Upper lobe of left lung (tissue), 4 donors: ENCODE measurements at regions not wholly inside any gene's neighbourhood (a gene's known extent, or its start where the extent isn't known, plus 50 kb on each side); places are given as distances from the start of the nearest gene placed in this dataset.

Source experiments
- CTCF ChIP-seq, 6 experiments: fragments of 450-650 bp in 4 of 6; fragments of 200-600 bp in 2 of 6; sonication (generic) in 2 of 6; IDR thresholded peaks; one replicate each; pipeline ENCODE4 v1.5.1; 2016 to 2019; ENCODE audit warnings: antibody characterized with exemption in 6 of 6
- EP300 ChIP-seq, 4 donors: sonication (generic); formaldehyde crosslinking; IDR thresholded peaks; one replicate each; pipeline ENCODE4 v1.5.1; 2017; ENCODE audit warnings: antibody characterized with exemption in 4 of 4, control low read depth in 2 of 4
- POLR2A ChIP-seq, 4 donors: fragments of 450-650 bp; IDR thresholded peaks; one replicate each; pipeline ENCODE4 v1.5.1; 2016 to 2017; ENCODE audit warnings: antibody characterized with exemption in 4 of 4, mild to moderate bottlenecking in 2 of 4
- POLR2AphosphoS5 ChIP-seq, 2 donors: sonication (generic); formaldehyde crosslinking; IDR thresholded peaks; one replicate each; pipeline ENCODE4 v1.5.1; 2017; ENCODE audit warnings: antibody characterized with exemption in 2 of 2

- TF ChIP-seq CTCF (IDR thresholded peaks at IDR 0.05): no peak
- TF ChIP-seq POLR2A (IDR thresholded peaks at IDR 0.05): no peak
- TF ChIP-seq POLR2AphosphoS5 (IDR thresholded peaks at IDR 0.05): no peak
- no peak for TF ChIP-seq EP300 (IDR thresholded peaks at IDR 0.05)
Observed at GRCh38 chr3:22358334-22358733, 607.3 kb upstream of the ZNF385D start.
